Esophagus muscularis mucosa (tissue), 4 donors: ENCODE measurements at regions not wholly inside any gene's neighbourhood (a gene's known extent, or its start where the extent isn't known, plus 50 kb on each side); places are given as distances from the start of the nearest gene placed in this dataset.

Source experiments
- CTCF ChIP-seq, 3 experiments: fragments of 200-600 bp in 2 of 3; fragments of 450-650 bp in 1 of 3; sonication (generic) in 2 of 3; IDR thresholded peaks; one replicate each; pipeline ENCODE4 v1.5.1; 2017 to 2019; ENCODE audit warnings: antibody characterized with exemption in 3 of 3, mild to moderate bottlenecking in 2 of 3, moderate library complexity in 1 of 3
- EP300 ChIP-seq: sonication (generic); formaldehyde crosslinking; IDR thresholded peaks from one replicate; pipeline ENCODE4 v1.6.1; 2017; ENCODE audit warnings: antibody characterized with exemption
- POLR2A ChIP-seq: fragments of 450-650 bp; IDR thresholded peaks from one replicate; pipeline ENCODE4 v1.6.1; 2017; ENCODE audit warnings: antibody characterized with exemption, moderate library complexity, mild to moderate bottlenecking, low read depth
- POLR2AphosphoS5 ChIP-seq, 2 donors: sonication (generic); formaldehyde crosslinking; IDR thresholded peaks; one replicate each; pipeline ENCODE4 v1.6.1; 2017; ENCODE audit warnings: antibody characterized with exemption in 2 of 2

GRCh38 chr1:229076195-229076594 lies 194.7 kb upstream of the RAB4A start:
- TF ChIP-seq POLR2AphosphoS5 (IDR thresholded peaks at IDR 0.05), result no peak
- no peak for TF ChIP-seq POLR2A
- TF ChIP-seq CTCF (IDR thresholded peaks at IDR 0.05), result no peak
- no peak for TF ChIP-seq EP300
